GM19463 (cell line): ENCODE measurements at regions not wholly inside any gene's neighbourhood (a gene's known extent, or its start where the extent isn't known, plus 50 kb on each side); places are given as distances from the start of the nearest gene placed in this dataset.

Experiments used
- ATAC-seq: cut with Tn5 transposase; IDR thresholded peaks from one replicate; pipeline ENCODE4 v1.9.1; 2021; ENCODE audit warnings: mild to moderate bottlenecking, moderate library complexity; ENCODE audit not compliant: unreplicated experiment

DNA sequence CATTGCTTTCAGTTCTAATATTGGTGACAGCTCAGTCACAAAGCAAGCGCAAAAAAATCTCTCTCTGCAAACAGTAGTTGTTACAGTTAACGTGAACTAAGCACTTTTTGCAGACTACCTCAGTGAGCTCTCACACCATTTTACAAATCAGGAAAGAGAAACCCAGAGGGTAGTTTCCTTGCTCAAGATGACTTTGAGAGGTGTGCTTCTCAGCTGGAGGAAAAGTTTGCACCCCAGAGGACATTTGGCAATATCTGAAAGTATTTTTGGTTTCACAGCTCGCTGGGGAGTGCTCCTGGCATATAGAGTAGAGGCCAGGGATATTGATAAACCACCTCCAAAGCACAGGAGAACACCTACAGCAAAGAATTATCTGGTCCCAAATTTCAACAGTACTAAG, 741.1 kb upstream of the EEF2KMT start:
- ATAC-seq = no peak

DNA sequence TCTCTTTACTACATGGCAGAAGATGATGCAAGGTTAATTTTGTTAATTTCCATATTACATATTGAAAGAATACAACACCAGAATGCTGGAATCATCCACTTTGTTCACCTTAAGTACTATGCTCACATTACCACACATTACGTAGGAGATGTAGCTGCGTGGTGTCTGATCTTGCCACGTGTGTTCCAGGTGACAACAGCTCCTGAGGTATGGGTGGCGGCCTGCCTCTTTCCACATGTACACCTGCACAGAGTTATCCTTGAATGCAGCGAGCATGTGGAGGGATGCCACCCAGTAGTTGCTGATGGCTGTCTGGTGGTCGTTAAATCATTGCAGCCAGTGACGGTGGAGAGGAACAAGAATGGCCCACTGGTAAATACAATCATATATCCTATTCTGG, 740.5 kb upstream of the EEF2KMT start:
- ATAC-seq = no peak

- no peak for ATAC-seq
These were observed 739.5 kb upstream of the EEF2KMT start for GRCh38 chr16:5837007-5837670.

GRCh38 chr16:5835876-5836275, 738.3 kb upstream of the EEF2KMT start:
- no peak for ATAC-seq

DNA sequence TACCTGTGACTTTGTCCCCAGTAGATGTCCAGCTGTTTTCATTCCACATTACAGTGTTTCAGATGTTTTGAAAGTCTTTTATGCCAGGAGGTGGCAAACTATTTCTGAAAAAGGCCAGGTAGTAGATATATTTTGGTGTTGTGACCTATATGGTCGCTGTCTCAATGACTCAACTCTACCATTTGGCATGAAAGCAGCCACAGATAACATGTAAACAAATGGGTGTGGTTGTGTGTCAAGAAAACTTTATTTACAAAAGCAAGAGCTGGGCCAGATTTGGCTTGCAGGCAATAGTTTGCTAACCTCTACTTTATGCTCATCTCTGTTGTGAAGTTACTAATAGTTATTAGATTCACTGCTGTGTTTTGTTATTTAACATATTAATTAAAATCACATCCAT, 728.7 kb upstream of the EEF2KMT start:
- ATAC-seq = no peak

- ATAC-seq = no peak
These were observed 722.9 kb upstream of the EEF2KMT start for GRCh38 chr16:5820472-5820871.

DNA sequence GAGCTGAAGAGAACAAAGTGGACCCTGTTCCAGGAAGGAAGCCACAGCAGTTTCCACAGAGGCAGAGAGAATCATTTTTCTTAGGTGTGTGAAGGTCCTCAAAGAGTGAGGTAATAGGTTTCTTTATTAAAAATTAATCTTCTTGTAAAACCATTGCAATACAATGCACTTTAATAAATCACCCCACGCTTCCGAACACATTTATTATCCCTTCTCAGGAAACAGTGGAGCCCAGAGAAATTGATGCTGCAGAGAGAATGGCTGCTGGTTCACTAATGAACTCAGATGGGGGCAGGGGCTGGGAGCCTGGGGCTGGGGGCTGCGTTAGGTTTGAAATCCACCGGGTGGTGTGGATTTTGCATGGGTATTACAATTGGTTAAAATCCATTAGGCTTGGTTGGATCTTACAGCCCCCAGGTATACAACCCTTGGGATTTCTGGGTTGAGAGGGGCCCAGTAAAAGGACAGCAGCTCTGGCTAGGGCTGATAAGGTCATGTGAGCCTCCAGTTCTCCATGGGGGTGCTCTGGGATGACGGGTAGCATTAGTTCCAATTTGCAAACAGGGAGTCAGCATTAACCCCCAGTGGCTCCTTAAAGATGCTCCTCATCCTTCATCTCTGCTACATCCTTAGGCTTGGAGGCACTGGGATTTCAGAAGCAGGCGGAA, 718.1 kb upstream of the EEF2KMT start:
- ATAC-seq = no peak

DNA sequence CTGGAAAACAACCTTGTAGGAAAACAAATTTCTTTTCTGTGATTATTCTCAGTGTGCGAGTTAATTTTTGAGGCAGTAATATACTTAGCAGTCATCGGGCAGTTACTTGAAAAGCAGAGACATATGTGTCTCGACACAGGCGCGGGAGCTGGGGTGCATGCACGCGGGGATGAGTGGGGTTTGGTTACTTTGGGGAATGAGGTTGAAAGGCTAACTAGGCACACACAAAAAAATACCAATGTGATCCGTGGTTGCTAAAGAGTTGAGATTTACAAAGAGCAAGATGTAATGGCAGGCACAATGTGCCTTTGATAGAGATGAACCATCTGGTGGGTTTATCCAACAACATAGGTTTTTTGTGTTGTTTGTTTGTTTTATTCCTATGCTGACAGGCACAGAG, 703.8 kb upstream of the EEF2KMT start:
- ATAC-seq = no peak

DNA sequence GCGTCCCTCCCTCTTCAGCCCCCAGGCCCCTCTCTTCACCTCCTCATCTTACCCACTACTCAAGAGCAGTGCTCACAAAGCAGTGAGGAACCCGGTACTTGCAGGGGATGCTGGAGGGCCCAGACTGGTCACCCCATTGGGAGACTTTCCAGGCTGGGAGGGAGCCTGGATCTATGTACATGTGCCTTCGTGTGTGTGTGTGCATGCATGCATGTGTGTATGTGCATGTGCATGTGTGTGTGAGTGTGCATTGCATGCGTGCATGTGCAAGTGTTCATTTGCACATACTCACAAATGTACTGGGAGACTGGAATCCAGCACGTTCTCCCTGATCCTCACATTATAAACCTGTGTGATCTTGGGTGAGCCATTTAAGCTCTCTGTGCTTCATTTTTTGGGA, 696.0 kb upstream of the EEF2KMT start:
- no peak for ATAC-seq

DNA sequence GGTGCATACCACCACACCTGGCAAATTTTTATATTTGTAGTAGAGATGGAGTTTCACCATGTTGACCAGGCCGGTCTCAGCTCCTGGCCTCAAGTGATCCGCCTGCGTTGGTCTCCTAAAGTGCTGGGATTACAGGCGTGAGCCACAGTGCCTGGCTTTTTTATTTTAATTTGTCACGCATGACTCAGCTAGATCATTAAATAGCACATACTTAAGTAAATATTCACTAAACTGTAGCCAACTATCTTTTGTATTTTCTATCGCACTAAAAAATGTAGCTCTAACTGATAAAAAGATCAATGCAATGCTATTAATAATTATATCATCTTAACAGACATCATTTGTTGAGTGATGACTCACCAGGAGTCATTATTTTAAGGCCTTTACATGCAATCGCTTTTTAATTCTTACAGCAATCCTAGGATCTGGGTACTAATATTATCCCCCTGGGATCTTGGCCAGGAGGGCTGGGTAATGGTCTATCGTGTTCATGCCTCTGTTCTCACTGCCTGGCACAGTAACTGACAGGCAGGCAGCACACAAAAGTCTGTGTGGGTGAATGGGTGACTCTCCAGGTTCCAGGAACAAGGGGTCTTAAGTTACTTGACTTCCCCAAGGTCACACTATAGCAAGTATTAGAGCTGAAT, 693.5 kb upstream of the EEF2KMT start:
- ATAC-seq = no peak

DNA sequence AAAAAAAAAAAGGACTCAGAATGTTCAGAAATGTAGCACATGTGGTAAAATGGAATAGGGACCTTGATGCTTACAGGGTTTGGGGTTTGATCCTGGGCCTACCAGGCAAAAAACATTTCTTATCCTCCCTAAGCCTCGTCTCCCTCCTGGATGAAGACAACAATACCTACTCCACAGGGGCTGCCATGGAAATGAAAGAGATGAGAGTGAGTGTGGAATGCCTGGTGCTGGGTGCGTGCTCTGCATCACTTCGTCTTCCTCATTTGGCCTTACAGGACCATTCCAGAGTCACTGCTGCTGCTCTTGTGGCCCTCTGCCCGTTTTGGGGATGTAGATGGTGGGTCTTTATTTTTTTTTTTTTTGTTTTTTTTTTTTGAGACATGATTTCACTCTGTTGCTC, 692.9 kb upstream of the EEF2KMT start:
- ATAC-seq = no peak

GRCh38 chr16:5789033-5789432, 691.4 kb upstream of the EEF2KMT start:
- no peak for ATAC-seq

DNA sequence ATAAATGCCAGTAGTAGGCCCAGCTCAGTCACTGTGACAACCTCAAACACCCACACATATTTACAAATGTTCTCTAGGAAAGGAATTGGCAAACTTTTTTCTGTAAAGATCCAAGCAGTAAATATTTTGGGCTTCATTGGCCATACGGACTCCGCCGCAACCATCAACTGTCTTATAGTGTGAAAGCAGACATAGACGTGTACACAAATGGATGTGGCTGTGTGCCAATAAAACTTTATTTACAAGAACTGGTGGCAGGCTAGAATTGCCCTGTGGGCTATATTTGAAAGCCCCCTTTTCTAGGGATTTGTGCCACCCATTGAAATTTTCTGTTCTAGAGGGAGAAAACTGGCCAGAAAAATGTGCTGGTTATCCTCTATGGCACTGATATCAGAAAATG, 683.8 kb upstream of the EEF2KMT start:
- ATAC-seq = no peak

GRCh38 chr16:5776876-5777275, 679.3 kb upstream of the EEF2KMT start:
- ATAC-seq = no peak

DNA sequence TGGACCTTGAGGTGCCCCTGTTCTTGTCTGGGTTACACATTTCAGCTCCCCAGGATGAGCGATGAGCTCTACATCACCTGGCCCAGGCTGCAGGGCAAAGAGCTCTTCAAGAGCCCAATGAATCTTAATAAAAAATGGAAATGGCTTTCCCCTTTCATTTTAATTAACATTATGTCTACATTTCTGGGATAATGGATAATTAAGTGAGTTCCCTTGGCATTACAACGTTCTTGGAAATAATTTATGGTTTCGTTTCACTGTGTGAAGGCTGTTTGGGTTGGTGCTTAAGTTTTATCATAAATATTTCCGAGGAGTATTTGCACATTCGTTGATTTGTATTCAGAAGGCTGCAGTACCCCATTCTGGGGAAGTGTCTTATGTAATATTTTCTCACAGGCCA, 678.3 kb upstream of the EEF2KMT start:
- no peak for ATAC-seq

DNA sequence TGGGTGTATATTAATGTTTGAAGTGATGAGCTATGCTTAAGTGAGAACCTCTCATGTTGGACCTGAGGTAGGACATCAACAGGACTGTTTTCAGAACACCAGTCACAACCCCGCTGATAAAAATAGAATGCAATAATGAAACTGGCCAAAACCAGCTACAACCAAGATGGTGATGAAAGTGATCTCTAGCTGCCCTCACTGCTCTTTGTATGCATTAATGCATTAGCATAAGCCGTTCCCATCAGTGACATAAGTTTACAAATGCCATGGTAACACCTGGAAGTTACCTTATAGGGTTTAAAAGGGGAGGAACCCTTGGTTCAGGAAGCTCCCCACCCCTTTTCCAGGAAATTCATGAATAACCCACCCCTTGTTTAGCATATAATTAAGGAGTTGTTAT, 672.5 kb upstream of the EEF2KMT start:
- no peak for ATAC-seq

- ATAC-seq = no peak
These were observed 671.9 kb upstream of the EEF2KMT start for GRCh38 chr16:5769513-5769912.

- ATAC-seq = no peak
These were observed 670.9 kb upstream of the EEF2KMT start for GRCh38 chr16:5768445-5768844.

- no peak for ATAC-seq
These were observed 665.6 kb upstream of the EEF2KMT start for GRCh38 chr16:5763176-5763575.

GRCh38 chr16:5762362-5762761, 664.8 kb upstream of the EEF2KMT start:
- ATAC-seq = no peak

- no peak for ATAC-seq
These were observed 664.0 kb upstream of the EEF2KMT start for GRCh38 chr16:5761592-5761991.

- ATAC-seq = no peak
These were observed 660.7 kb upstream of the EEF2KMT start for GRCh38 chr16:5758281-5758680.
